ENCODE measurements at regions not wholly inside any gene's neighbourhood (a gene's known extent, or its start where the extent isn't known, plus 50 kb on each side); places are given as distances from the start of the nearest gene placed in this dataset.

DNA sequence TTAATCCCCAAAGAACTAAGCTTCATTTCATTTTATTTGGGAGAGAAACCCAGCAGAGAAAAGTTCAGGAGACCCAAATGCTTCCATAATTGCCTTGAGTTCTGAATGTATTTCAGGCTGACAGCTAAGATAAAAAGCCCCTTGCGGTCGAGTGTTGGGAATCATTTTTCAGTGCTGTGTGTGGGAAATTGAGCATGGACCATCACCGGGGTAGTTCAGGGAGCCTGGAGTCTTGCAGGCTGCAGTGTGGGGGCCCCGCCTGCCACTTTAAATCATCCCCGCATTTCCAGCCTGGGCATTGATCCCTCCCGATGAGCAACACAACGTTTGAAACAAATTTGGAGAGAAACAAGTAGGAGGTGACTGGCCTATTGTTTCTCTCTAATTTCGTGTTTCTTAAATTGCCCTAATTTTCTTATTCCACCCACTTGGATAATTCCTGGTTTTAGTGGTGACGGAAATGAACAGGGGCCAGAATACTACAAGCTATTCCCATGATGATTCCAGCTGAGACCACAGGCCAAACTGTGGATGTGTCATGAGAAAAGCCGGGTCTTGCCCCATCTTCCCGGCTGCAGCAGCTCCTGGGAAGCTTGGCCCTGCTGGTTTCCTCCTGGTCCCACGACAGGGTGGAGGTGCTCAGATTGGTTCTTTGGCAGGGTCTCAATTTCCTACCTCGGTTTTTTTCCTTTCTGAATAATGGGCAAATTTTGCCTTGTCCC lies 75.1 kb downstream of the FOXL1 start:
- TF ChIP-seq TCF7L2 (IDR thresholded peaks at IDR 0.05; ENCODE audit: borderline replicate concordance, low read depth, low read length) (no peak), IKZF3 (tag by site-specific recombination; IDR thresholded peaks at IDR 0.05) (no peak), ZNF311 (tag by site-specific recombination; IDR thresholded peaks at IDR 0.05; ENCODE audit: borderline replicate concordance) (no peak), ZNF132 (tag by site-specific recombination; IDR thresholded peaks at IDR 0.05; ENCODE audit: borderline replicate concordance) (no peak)
- TF ChIP-seq, protein P1, sequence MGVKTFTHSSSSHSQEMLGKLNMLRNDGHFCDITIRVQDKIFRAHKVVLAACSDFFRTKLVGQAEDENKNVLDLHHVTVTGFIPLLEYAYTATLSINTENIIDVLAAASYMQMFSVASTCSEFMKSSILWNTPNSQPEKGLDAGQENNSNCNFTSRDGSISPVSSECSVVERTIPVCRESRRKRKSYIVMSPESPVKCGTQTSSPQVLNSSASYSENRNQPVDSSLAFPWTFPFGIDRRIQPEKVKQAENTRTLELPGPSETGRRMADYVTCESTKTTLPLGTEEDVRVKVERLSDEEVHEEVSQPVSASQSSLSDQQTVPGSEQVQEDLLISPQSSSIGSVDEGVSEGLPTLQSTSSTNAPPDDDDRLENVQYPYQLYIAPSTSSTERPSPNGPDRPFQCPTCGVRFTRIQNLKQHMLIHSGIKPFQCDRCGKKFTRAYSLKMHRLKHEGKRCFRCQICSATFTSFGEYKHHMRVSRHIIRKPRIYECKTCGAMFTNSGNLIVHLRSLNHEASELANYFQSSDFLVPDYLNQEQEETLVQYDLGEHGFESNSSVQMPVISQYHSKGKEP (tag by site-specific recombination; IDR thresholded peaks at IDR 0.05): no peak
- TF ChIP-seq, protein P2, sequence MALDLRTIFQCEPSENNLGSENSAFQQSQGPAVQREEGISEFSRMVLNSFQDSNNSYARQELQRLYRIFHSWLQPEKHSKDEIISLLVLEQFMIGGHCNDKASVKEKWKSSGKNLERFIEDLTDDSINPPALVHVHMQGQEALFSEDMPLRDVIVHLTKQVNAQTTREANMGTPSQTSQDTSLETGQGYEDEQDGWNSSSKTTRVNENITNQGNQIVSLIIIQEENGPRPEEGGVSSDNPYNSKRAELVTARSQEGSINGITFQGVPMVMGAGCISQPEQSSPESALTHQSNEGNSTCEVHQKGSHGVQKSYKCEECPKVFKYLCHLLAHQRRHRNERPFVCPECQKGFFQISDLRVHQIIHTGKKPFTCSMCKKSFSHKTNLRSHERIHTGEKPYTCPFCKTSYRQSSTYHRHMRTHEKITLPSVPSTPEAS (tag by site-specific recombination; IDR thresholded peaks at IDR 0.05): no peak
- TF ChIP-seq, protein P3, sequence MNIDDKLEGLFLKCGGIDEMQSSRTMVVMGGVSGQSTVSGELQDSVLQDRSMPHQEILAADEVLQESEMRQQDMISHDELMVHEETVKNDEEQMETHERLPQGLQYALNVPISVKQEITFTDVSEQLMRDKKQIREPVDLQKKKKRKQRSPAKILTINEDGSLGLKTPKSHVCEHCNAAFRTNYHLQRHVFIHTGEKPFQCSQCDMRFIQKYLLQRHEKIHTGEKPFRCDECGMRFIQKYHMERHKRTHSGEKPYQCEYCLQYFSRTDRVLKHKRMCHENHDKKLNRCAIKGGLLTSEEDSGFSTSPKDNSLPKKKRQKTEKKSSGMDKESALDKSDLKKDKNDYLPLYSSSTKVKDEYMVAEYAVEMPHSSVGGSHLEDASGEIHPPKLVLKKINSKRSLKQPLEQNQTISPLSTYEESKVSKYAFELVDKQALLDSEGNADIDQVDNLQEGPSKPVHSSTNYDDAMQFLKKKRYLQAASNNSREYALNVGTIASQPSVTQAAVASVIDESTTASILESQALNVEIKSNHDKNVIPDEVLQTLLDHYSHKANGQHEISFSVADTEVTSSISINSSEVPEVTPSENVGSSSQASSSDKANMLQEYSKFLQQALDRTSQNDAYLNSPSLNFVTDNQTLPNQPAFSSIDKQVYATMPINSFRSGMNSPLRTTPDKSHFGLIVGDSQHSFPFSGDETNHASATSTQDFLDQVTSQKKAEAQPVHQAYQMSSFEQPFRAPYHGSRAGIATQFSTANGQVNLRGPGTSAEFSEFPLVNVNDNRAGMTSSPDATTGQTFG (tag by site-specific recombination; IDR thresholded peaks at IDR 0.05; ENCODE audit: borderline replicate concordance): no peak
- TF ChIP-seq, protein P4, sequence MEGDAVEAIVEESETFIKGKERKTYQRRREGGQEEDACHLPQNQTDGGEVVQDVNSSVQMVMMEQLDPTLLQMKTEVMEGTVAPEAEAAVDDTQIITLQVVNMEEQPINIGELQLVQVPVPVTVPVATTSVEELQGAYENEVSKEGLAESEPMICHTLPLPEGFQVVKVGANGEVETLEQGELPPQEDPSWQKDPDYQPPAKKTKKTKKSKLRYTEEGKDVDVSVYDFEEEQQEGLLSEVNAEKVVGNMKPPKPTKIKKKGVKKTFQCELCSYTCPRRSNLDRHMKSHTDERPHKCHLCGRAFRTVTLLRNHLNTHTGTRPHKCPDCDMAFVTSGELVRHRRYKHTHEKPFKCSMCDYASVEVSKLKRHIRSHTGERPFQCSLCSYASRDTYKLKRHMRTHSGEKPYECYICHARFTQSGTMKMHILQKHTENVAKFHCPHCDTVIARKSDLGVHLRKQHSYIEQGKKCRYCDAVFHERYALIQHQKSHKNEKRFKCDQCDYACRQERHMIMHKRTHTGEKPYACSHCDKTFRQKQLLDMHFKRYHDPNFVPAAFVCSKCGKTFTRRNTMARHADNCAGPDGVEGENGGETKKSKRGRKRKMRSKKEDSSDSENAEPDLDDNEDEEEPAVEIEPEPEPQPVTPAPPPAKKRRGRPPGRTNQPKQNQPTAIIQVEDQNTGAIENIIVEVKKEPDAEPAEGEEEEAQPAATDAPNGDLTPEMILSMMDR (tag by site-specific recombination; IDR thresholded peaks at IDR 0.05): no peak
- TF ChIP-seq, protein P5, sequence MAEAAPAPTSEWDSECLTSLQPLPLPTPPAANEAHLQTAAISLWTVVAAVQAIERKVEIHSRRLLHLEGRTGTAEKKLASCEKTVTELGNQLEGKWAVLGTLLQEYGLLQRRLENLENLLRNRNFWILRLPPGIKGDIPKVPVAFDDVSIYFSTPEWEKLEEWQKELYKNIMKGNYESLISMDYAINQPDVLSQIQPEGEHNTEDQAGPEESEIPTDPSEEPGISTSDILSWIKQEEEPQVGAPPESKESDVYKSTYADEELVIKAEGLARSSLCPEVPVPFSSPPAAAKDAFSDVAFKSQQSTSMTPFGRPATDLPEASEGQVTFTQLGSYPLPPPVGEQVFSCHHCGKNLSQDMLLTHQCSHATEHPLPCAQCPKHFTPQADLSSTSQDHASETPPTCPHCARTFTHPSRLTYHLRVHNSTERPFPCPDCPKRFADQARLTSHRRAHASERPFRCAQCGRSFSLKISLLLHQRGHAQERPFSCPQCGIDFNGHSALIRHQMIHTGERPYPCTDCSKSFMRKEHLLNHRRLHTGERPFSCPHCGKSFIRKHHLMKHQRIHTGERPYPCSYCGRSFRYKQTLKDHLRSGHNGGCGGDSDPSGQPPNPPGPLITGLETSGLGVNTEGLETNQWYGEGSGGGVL (tag by site-specific recombination; IDR thresholded peaks at IDR 0.05): no peak
